Heart left ventricle (tissue), 13 donors: ENCODE measurements at regions not wholly inside any gene's neighbourhood (a gene's known extent, or its start where the extent isn't known, plus 50 kb on each side); places are given as distances from the start of the nearest gene placed in this dataset.

Source experiments
- CTCF ChIP-seq, 12 donors: fragments of 200-600 bp; sonication (generic) in 4 of 12; IDR thresholded peaks; one replicate each; pipeline versions ENCODE4 v1.5.0 to v1.8.0; 2018 to 2022; ENCODE audit warnings: antibody characterized with exemption in 12 of 12, mild to moderate bottlenecking in 5 of 12
- POLR2A ChIP-seq, 2 donors: fragments of 450-650 bp; IDR thresholded peaks; one replicate each; pipeline ENCODE4 v1.6.1; 2017; ENCODE audit warnings: antibody characterized with exemption in 2 of 2, mild to moderate bottlenecking in 2 of 2, moderate library complexity in 2 of 2
- donor health status: ischemic (EF 13 %, LVEDD 7.1; RV severe dilation, severe dysfunction).
- donor health status: DM: no; HTN: yes; CAD: no.
- donor health status: DM: no; HTN: no; CAD: no.
- donor health status: ischemic (EF 25% LVEDD 6.9; RV normal size, moderate dysfunction).
- donor health status: ischemic (EF 25% LVEDD 5.7; RV mildly dilated, moderate dysfunction).
- donor health status: ischemic (EF 35%, LVEDD 5.7; RV mildly dilated, moderate dysfunction).
- donor health status: nonischemic (EF 11% LVEDD 7.7; RV severe dilation, severe dysfunction).
- donor health status: DM: yes; HTN: yes; CAD: no.
- donor health status: PGD.
- donor health status: ischemic (EF 29% LVEDD 5.4; RV normal size, mild dysfunction).
- donor health status: nonischemic (EF 23%, LVEDD 6.1; RV moderate dilation, normal function).

- TF ChIP-seq CTCF (IDR thresholded peaks at IDR 0.05) (no peak), POLR2A (IDR thresholded peaks at IDR 0.05) (no peak)
These were observed 715.4 kb upstream of the ZEB2 start for GRCh38 chr2:145235312-145235711.
